Activated CD4-positive, CD25-positive, alpha-beta regulatory T cell treated with anti-CD3 and anti-CD28 coated beads, Interleukin-2, amount 50 U/mL, for 24 hours (primary cell): ENCODE measurements at regions not wholly inside any gene's neighbourhood (a gene's known extent, or its start where the extent isn't known, plus 50 kb on each side); places are given as distances from the start of the nearest gene placed in this dataset.
"Not testable (repeated sequence)": the region's sequence is repeated elsewhere in the genome, so short reads cannot be mapped to it uniquely, and the experiment has no call there.

Experiments used
- ATAC-seq, 2 donors: fragments of 150-1000 bp; cut with Tn5 transposase; one replicate each; pipeline ENCODE4 v1.10.0; 2021; ENCODE audit warnings: mild to moderate bottlenecking in 1 of 2, moderate library complexity in 1 of 2

- no peak for ATAC-seq
Measured at GRCh38 chr4:114034189-114034588, 54.7 kb upstream of the ARSJ start.

- ATAC-seq, result no peak
Measured at GRCh38 chr4:114036426-114036825, 57.0 kb upstream of the ARSJ start.

- ATAC-seq, result no peak
Measured at GRCh38 chr4:114036864-114037263, 57.4 kb upstream of the ARSJ start.

DNA sequence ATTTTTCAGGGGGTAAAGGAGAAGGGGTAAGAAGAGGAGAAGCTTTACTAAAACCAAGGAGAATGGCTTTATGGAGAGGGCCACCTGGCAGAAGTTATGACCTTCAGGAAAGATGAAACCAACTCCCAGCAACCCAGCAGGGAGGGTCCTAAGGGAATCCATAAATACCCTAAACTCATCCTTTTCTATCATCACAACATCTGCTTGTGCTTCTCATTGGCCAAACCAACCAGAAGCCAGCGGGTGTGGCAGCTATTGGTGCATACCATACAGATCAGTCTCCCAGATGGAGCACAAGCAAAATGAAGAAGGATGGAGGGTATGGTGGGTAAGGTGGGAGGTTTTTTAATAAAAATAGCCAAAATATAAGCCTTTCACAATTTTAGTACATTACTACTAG lies 58.5 kb upstream of the ARSJ start:
- no peak for ATAC-seq

GRCh38 chr4:114038762-114039387 lies 59.4 kb upstream of the ARSJ start:
- no peak for ATAC-seq

GRCh38 chr4:114040319-114041116 lies 61.1 kb upstream of the ARSJ start:
- ATAC-seq, result no peak

DNA sequence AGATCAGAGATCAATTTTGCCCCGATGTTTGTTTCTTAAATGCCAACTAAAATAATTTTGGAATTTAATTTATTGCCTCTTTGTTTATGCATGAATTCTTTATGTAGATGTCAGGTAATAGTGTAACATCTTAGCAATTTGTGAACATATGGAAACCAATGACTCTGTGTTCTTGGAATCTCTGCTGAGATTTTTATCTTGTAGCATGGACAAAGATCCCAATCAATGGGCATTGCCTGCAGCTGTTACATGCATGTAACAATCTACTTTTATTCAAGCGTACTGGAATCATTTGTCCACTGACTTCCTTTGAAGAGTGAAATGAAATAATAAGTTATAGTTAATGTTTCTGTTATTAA lies 61.6 kb upstream of the ARSJ start:
- no peak for ATAC-seq

- ATAC-seq, result no peak
Measured at GRCh38 chr4:114043116-114043515, 63.7 kb upstream of the ARSJ start.

DNA sequence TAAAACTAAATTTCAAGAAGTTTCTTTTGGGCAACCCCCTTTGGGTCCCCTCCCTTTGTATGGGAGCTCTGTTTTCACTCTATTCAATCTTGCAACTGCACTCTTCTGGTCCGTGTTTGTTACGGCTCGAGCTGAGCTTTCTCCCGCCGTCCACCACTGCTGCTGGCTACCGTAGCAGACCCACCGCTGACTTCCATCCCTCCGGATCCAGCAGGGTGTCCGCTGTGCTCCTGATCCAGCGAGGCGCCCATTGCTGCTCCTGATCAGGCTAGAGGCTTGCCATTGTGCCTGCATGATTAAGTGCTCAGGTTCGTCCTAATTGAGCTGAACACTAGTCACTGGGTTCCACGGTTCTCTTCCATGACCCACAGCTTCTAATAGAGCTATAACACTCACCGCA lies 64.9 kb upstream of the ARSJ start:
- ATAC-seq, result not testable (repeated sequence)

- ATAC-seq, result no peak
Measured at GRCh38 chr4:114046331-114046730, 66.9 kb upstream of the ARSJ start.

GRCh38 chr4:114048154-114048553 lies 68.7 kb upstream of the ARSJ start:
- ATAC-seq, result not testable (repeated sequence)

DNA sequence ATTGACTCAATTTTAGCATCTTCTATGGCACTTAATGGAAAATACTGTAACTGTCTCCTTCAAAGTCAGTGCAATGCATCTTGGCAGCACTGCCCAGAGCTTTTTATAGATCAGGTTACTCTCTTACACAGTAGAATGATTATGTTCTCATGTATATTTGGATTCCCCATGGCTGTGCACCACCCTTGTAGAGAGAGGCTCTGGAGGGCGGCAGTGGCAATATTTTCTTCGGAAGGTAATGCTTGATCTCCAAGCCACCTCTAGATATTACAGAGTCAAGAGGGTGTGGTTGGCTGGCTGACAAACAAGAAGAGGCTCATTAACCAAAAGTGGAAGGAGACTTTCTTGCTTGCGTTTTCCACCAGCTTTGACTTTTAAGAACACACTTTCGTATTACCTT lies 72.8 kb upstream of the ARSJ start:
- no peak for ATAC-seq

- ATAC-seq, result no peak
Measured at GRCh38 chr4:114056599-114056998, 77.2 kb upstream of the ARSJ start.

GRCh38 chr4:114057746-114058145 lies 78.3 kb upstream of the ARSJ start:
- ATAC-seq, result no peak

GRCh38 chr4:114062499-114062898 lies 83.1 kb upstream of the ARSJ start:
- no peak for ATAC-seq

- ATAC-seq, result no peak
Measured at GRCh38 chr4:114072781-114073180, 93.3 kb upstream of the ARSJ start.

DNA sequence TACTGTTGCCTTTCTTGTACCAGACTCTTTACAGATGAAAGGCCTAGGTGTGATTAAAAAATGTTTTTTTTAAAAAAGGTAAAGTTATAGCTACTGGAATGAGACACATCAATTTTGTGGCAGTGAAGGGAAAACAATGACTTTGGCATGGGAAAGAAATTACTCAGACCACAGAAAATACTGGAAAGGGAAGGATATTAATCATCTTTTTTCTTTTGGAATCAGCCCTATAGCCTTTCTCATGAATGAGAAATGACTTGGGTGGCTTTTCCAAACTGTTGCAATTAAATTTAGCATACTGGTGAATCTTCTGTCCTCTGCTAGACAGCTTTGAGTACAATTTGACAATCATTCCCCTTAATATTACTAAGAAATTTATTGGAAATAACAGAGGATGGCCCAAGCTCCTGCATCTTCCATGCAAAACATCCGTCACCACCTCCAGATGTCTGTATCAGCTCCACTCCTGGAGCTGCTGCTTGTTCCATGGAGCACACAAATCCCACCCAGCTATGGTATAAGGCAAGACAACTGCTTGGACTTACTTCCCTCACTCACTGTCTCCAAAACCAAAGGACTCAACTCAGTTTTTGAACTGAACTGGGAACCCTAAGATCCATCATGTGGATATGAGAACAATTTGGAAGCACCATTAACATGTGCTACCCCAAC lies 97.6 kb upstream of the ARSJ start:
- ATAC-seq, result no peak

- ATAC-seq, result no peak
Measured at GRCh38 chr4:114077610-114078009, 98.2 kb upstream of the ARSJ start.

GRCh38 chr4:114078636-114079035 lies 99.2 kb upstream of the ARSJ start:
- ATAC-seq, result no peak

- ATAC-seq, result no peak
Measured at GRCh38 chr4:114081783-114082182, 102.3 kb upstream of the ARSJ start.

DNA sequence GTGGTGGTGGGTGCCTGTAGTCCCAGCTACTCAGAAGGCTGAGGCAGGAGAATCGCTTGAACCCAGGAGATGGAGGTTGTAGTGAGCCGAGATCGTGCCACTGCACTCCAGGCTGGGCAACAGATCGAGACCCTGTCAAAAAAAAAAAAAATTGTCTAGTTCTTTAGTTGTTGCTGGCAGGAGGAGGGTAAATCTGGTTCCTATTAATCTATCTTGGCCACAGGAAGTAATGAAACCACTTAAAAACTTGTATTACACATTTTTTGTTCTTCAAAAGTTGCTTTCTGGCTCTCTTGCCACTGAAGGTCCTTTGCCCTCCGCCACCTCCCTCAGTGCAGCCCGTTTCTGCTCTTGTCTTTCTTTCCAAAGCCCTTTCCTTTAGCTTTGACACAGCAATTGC lies 102.9 kb upstream of the ARSJ start:
- ATAC-seq, result no peak

DNA sequence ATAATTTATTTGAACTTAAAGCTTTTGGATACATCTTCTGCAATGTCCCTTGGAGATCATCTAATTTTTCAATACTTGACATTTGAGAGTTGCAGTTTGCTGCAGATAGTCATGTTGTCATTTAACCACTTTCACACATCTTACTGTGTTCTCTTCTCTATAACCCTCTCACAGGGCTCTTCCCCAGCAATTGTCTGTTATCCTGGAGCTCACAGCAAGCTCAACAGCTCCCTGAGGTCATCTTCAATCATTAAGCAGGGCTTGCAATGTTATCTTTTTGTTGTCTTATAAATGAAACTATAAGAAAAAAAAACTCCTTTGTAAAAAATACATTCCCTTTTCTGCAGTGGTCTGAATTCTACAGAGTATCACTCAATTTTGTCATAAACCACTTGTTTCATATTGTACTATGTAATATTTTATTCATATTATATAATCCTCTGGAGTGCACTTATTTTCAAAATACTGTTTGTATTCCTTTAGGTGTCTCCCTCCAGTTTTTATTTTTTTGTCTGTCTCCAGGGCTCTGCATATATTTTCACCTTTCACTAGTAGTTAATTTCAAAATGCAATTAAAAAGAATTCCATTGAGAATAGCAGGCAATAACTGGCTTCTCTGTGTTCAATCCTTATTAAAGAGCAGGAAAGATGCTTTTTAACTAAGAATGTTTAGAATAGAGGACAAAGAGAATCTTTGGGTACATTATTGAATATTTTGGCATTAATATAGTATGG lies 106.3 kb upstream of the ARSJ start:
- no peak for ATAC-seq

GRCh38 chr4:114087596-114088230 lies 108.3 kb upstream of the ARSJ start:
- ATAC-seq, result no peak
